ENCODE measurements at regions not wholly inside any gene's neighbourhood (a gene's known extent, or its start where the extent isn't known, plus 50 kb on each side); places are given as distances from the start of the nearest gene placed in this dataset.
"Not testable (repeated sequence)": the region's sequence is repeated elsewhere in the genome, so short reads cannot be mapped to it uniquely, and the experiment has no call there.

- no peak for DNase-seq
These were observed 157.0 kb downstream of the SHANK2 start for GRCh38 chr11:71095294-71095850.

- DNase-seq: no peak
These were observed 157.9 kb downstream of the SHANK2 start for GRCh38 chr11:71094296-71095077.

- no peak for DNase-seq
These were observed 158.6 kb downstream of the SHANK2 start for GRCh38 chr11:71093783-71094182.

GRCh38 chr11:71091506-71092265 lies 160.7 kb downstream of the SHANK2 start:
- no peak for DNase-seq

- DNase-seq: no peak
These were observed 162.8 kb downstream of the SHANK2 start for GRCh38 chr11:71089571-71089970.

GRCh38 chr11:71088314-71089215 lies 163.8 kb downstream of the SHANK2 start:
- DNase-seq: not testable (repeated sequence)

- no peak for DNase-seq
These were observed 165.6 kb downstream of the SHANK2 start for GRCh38 chr11:71086687-71087258.

GRCh38 chr11:71084306-71085012 lies 167.9 kb downstream of the SHANK2 start:
- no peak for DNase-seq

- no peak for DNase-seq
These were observed 169.3 kb downstream of the SHANK2 start for GRCh38 chr11:71083105-71083504.

GRCh38 chr11:71082454-71082853 lies 169.9 kb downstream of the SHANK2 start:
- no peak for DNase-seq

GRCh38 chr11:71081704-71082230 lies 170.6 kb downstream of the SHANK2 start:
- DNase-seq: no peak

GRCh38 chr11:71080239-71081097 lies 171.9 kb downstream of the SHANK2 start:
- DNase-seq: peak; percentile 52

GRCh38 chr11:71079795-71080194 lies 172.6 kb downstream of the SHANK2 start:
- DNase-seq: no peak

GRCh38 chr11:71078482-71078881 lies 173.9 kb downstream of the SHANK2 start:
- DNase-seq: no peak

- no peak for DNase-seq
These were observed 175.7 kb downstream of the SHANK2 start for GRCh38 chr11:71076525-71077304.

GRCh38 chr11:71075871-71076420 lies 176.4 kb downstream of the SHANK2 start:
- DNase-seq: no peak

GRCh38 chr11:71075116-71075720 lies 177.2 kb downstream of the SHANK2 start:
- DNase-seq: no peak

- DNase-seq: no peak
These were observed 180.5 kb downstream of the SHANK2 start for GRCh38 chr11:71071736-71072509.

All from NCI-H226 (cell line).